ENCODE measurements at regions not wholly inside any gene's neighbourhood (a gene's known extent, or its start where the extent isn't known, plus 50 kb on each side); places are given as distances from the start of the nearest gene placed in this dataset.

DNA sequence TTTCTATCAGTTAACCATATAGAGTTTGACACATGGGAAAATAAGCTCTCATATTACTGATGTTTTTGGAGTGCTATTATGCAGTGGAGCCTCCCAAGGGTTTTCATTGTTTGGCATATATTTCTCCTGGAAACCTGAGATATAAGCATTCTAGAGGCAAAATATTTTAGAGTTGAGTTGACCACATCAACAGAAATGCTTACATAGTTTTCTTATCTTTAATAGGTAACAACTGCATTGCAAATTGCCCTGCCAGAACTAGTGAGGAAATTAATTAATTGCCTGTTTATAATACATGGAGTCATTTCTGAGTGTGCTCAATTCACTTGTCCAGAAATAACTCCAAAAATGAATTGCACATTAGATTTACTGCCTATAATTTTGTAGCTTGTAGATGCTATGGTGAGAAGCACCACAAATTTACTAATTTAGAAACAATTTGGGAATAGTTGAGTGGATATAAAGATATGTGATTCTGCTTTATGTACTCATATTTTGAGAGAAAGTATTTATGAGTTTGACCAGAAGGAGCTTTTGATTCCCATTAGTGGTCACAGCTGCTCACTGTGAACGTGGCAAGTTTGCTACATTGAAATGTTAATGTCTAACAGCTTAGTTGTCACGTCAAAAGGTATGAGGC lies 288.7 kb downstream of the CD109 start:
- no peak for TF ChIP-seq SMC3 (conservative IDR thresholded peaks at IDR 0.05; ENCODE audit: poor library complexity)
- no peak for TF ChIP-seq RAD21 (conservative IDR thresholded peaks at IDR 0.05)
- TF ChIP-seq, protein P1, sequence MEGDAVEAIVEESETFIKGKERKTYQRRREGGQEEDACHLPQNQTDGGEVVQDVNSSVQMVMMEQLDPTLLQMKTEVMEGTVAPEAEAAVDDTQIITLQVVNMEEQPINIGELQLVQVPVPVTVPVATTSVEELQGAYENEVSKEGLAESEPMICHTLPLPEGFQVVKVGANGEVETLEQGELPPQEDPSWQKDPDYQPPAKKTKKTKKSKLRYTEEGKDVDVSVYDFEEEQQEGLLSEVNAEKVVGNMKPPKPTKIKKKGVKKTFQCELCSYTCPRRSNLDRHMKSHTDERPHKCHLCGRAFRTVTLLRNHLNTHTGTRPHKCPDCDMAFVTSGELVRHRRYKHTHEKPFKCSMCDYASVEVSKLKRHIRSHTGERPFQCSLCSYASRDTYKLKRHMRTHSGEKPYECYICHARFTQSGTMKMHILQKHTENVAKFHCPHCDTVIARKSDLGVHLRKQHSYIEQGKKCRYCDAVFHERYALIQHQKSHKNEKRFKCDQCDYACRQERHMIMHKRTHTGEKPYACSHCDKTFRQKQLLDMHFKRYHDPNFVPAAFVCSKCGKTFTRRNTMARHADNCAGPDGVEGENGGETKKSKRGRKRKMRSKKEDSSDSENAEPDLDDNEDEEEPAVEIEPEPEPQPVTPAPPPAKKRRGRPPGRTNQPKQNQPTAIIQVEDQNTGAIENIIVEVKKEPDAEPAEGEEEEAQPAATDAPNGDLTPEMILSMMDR (IDR thresholded peaks at IDR 0.05; ENCODE audit: poor library complexity, severe bottlenecking): no peak
- TF ChIP-seq EZH2 (IDR thresholded peaks at IDR 0.05; ENCODE audit: borderline replicate concordance, insufficient read depth, low read length, poor library complexity, severe bottlenecking): no peak
- no peak for TF ChIP-seq POLR2AphosphoS5 (IDR thresholded peaks at IDR 0.05)
- TF ChIP-seq EP300 (conservative IDR thresholded peaks at IDR 0.05; ENCODE audit: poor library complexity, severe bottlenecking): no peak
- TF ChIP-seq, protein P2, sequence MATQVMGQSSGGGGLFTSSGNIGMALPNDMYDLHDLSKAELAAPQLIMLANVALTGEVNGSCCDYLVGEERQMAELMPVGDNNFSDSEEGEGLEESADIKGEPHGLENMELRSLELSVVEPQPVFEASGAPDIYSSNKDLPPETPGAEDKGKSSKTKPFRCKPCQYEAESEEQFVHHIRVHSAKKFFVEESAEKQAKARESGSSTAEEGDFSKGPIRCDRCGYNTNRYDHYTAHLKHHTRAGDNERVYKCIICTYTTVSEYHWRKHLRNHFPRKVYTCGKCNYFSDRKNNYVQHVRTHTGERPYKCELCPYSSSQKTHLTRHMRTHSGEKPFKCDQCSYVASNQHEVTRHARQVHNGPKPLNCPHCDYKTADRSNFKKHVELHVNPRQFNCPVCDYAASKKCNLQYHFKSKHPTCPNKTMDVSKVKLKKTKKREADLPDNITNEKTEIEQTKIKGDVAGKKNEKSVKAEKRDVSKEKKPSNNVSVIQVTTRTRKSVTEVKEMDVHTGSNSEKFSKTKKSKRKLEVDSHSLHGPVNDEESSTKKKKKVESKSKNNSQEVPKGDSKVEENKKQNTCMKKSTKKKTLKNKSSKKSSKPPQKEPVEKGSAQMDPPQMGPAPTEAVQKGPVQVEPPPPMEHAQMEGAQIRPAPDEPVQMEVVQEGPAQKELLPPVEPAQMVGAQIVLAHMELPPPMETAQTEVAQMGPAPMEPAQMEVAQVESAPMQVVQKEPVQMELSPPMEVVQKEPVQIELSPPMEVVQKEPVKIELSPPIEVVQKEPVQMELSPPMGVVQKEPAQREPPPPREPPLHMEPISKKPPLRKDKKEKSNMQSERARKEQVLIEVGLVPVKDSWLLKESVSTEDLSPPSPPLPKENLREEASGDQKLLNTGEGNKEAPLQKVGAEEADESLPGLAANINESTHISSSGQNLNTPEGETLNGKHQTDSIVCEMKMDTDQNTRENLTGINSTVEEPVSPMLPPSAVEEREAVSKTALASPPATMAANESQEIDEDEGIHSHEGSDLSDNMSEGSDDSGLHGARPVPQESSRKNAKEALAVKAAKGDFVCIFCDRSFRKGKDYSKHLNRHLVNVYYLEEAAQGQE (IDR thresholded peaks at IDR 0.05; ENCODE audit: borderline replicate concordance): no peak
- no peak for TF ChIP-seq MXI1 (conservative IDR thresholded peaks at IDR 0.05; ENCODE audit: poor library complexity, severe bottlenecking)
- TF ChIP-seq TAF1 (IDR thresholded peaks at IDR 0.05; ENCODE audit: low read depth): no peak

DNA sequence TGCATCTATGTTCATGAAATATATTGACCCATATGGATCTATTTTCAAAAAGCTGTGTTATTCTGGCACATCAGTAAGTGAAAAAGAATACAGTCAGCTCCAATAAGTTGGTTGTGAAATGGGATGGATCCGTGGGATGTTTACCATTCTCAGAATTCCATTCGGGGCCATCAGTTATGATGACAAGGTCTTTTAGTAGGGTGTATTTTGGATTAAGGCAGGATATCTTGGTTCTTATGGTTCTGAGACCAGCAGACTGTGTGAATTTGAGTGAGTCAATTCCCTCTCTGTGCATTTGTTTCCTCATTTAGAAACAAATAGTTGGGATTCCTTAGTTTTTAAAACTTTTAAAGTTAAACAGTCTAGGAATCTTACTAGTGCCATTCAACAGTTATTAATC lies 287.4 kb downstream of the CD109 start:
- Histone ChIP-seq H2AFZ (ENCODE audit: low read depth, low read length) (no peak overlapping the region), H3F3A (ENCODE audit: insufficient read depth, low read length, poor library complexity, severe bottlenecking) (no peaks in the 10 kb centered on the region), H3K9me3 (ENCODE audit: low read length) (no peaks in the 10 kb centered on the region), H3K9ac (ENCODE audit: low read length) (no peak overlapping the region), H3K79me2 (replicated peaks; ENCODE audit: insufficient read depth, low read length) (no peaks in the 10 kb centered on the region), H3K9me2 (ENCODE audit: insufficient read depth, low read length) (no peaks in the 10 kb centered on the region), H3K27ac (ENCODE audit: low read length) (no peak overlapping the region), H3K4me2 (ENCODE audit: low read length) (no peak overlapping the region), H3K4me3 (ENCODE audit: low read length) (no peak overlapping the region), H3K27me3 (ENCODE audit: insufficient read depth, low read depth, low read length) (no peaks in the 10 kb centered on the region), H3K36me3 (ENCODE audit: insufficient read depth, low read length) (no peaks in the 10 kb centered on the region), H4K20me1 (ENCODE audit: insufficient read depth) (no peaks in the 10 kb centered on the region)
- TF ChIP-seq TAF1 (IDR thresholded peaks at IDR 0.05; ENCODE audit: low read depth) (no peak), MXI1 (conservative IDR thresholded peaks at IDR 0.05; ENCODE audit: poor library complexity, severe bottlenecking) (no peak), POLR2AphosphoS5 (IDR thresholded peaks at IDR 0.05) (no peak)

More for the DNA sequence above, 288.7 kb downstream of the CD109 start:
- no peak overlapping the region for H3K27ac ChIP-seq (ENCODE audit: low read length)
- no peak overlapping the region for H3K4me2 ChIP-seq (ENCODE audit: low read length)
- no peaks in the 10 kb centered on the region for H3K9me2 ChIP-seq (ENCODE audit: insufficient read depth, low read length)
- no peak overlapping the region for H2AFZ ChIP-seq (ENCODE audit: low read depth, low read length)
- no peaks in the 10 kb centered on the region for H3K79me2 ChIP-seq (replicated peaks; ENCODE audit: insufficient read depth, low read length)
- no peaks in the 10 kb centered on the region for H3K27me3 ChIP-seq (ENCODE audit: insufficient read depth, low read depth, low read length)
- H3K9ac ChIP-seq (ENCODE audit: low read length): no peak overlapping the region
- no peaks in the 10 kb centered on the region for H4K20me1 ChIP-seq (ENCODE audit: insufficient read depth)
- H3F3A ChIP-seq (ENCODE audit: insufficient read depth, low read length, poor library complexity, severe bottlenecking): no peaks in the 10 kb centered on the region
- H3K4me3 ChIP-seq (ENCODE audit: low read length): no peak overlapping the region
- no peaks in the 10 kb centered on the region for H3K9me3 ChIP-seq (ENCODE audit: low read length)
- no peaks in the 10 kb centered on the region for H3K36me3 ChIP-seq (ENCODE audit: insufficient read depth, low read length)

Data from neural cell (in vitro differentiated cells).